IMR-90 (cell line): ENCODE measurements at regions not wholly inside any gene's neighbourhood (a gene's known extent, or its start where the extent isn't known, plus 50 kb on each side); places are given as distances from the start of the nearest gene placed in this dataset.

Source experiments
- ATAC-seq: fragments of 200-7000 bp; cut with Tn5 transposase; 2 replicates; pipeline ENCODE4 v1.9.1; 2020; ENCODE audit warnings: low read depth, mild to moderate bottlenecking, moderate library complexity
- BruUV-seq: library from RNA; stranded (reverse); fragments of 400-500 nt; replicated peaks from 2 replicates; lab custom pipeline; 2021; lab: Mats Ljungman, UMichigan
- CTCF ChIA-PET: fragments of 300-600 bp; formaldehyde crosslinking; extraction: SDS; loops from one replicate; lab custom pipeline; 2021; ENCODE audit warnings: antibody characterized with exemption; lab: Yijun Ruan, JAX
- POLR2A ChIA-PET: fragments of 300-600 bp; sonication (Branson Sonifier 250); formaldehyde crosslinking; loops from one replicate; lab custom pipeline; 2022; ENCODE audit warnings: antibody characterized with exemption; ENCODE audit not compliant: unreplicated experiment; lab: Charles Lee
- DNase-seq: peaks from one replicate; pipeline ENCODE4 v3.0.0; 2013
- H2AFZ ChIP-seq: replicated peaks from 2 replicates; pipeline ENCODE3; 2013; ENCODE audit warnings: low read length, mild to moderate bottlenecking; ENCODE audit not compliant: poor library complexity
- H2AK5ac ChIP-seq: 2 replicates; pipeline ENCODE4 v1.6.1; 2013; ENCODE audit warnings: low read depth, low read length, inconsistent platforms
- H2AK9ac ChIP-seq: replicated peaks from 2 replicates; pipeline ENCODE3; 2013; ENCODE audit warnings: mild to moderate bottlenecking, low read depth, low read length, moderate library complexity; ENCODE audit not compliant: poor library complexity
- H2BK120ac ChIP-seq: 2 replicates; pipeline ENCODE4 v1.6.1; 2013; ENCODE audit warnings: low read depth, low read length, inconsistent platforms
- H2BK15ac ChIP-seq: 3 replicates; pipeline ENCODE4 v1.6.1; 2013; ENCODE audit warnings: low read depth, low read length, inconsistent platforms
- H2BK20ac ChIP-seq: 2 replicates; pipeline ENCODE4 v1.6.1; 2013; ENCODE audit warnings: low read depth, mild to moderate bottlenecking, inconsistent platforms, low read length, moderate library complexity
- H2BK5ac ChIP-seq: 2 replicates; pipeline ENCODE4 v1.6.1; 2013; ENCODE audit warnings: mild to moderate bottlenecking, low read depth, low read length, inconsistent platforms; ENCODE audit not compliant: poor library complexity, severe bottlenecking
- H3K14ac ChIP-seq: replicated peaks from 2 replicates; pipeline ENCODE4 v1.6.1; 2013; ENCODE audit warnings: low read depth, low read length, inconsistent platforms
- H3K18ac ChIP-seq: 2 replicates; pipeline ENCODE4 v1.6.1; 2013; ENCODE audit warnings: low read depth, low read length, control low read depth
- H3K23ac ChIP-seq: 2 replicates; pipeline ENCODE4 v1.6.1; 2013; ENCODE audit warnings: low read depth, low read length, inconsistent platforms
- H3K27ac ChIP-seq: 2 replicates; pipeline ENCODE4 v1.5.1; 2013; ENCODE audit warnings: mild to moderate bottlenecking, control low read depth, low read length; ENCODE audit not compliant: insufficient read depth
- H3K27me3 ChIP-seq: 2 replicates; pipeline ENCODE4 v1.6.1; 2013; ENCODE audit warnings: low read length; ENCODE audit not compliant: control insufficient read depth, insufficient read depth
- H3K36me3 ChIP-seq: 2 replicates; pipeline ENCODE4 v1.6.1; 2013; ENCODE audit warnings: low read length, mixed read lengths; ENCODE audit not compliant: control insufficient read depth, insufficient read depth
- H3K4ac ChIP-seq: 2 replicates; pipeline ENCODE4 v1.6.1; 2013; ENCODE audit warnings: low read depth, low read length, inconsistent platforms
- H3K4me1 ChIP-seq: 2 replicates; pipeline ENCODE4 v1.6.1; 2013; ENCODE audit warnings: low read length, mixed read lengths; ENCODE audit not compliant: control insufficient read depth, insufficient read depth
- H3K4me2 ChIP-seq: 2 replicates; pipeline ENCODE4 v1.6.1; 2013; ENCODE audit warnings: low read depth, mild to moderate bottlenecking, control low read depth, low read length, moderate library complexity
- H3K4me3 ChIP-seq: 2 replicates; pipeline ENCODE4 v1.5.1; 2013; ENCODE audit warnings: low read depth, mild to moderate bottlenecking, control low read depth, low read length, moderate library complexity; ENCODE audit not compliant: insufficient read depth
- H3K56ac ChIP-seq: 2 replicates; pipeline ENCODE4 v1.6.1; 2013; ENCODE audit warnings: low read length, inconsistent platforms; ENCODE audit not compliant: insufficient read depth; ENCODE audit errors: extremely low read depth
- H3K79me1 ChIP-seq, 2 experiments: 2 replicates each; pipeline ENCODE4 v1.6.1; 2013; ENCODE audit warnings: low read length in 2 of 2, inconsistent platforms in 1 of 2, low read depth in 1 of 2
- H3K9ac ChIP-seq: 2 replicates; pipeline ENCODE4 v1.6.1; 2013; ENCODE audit warnings: low read depth, low read length, control low read depth
- H3K9me1 ChIP-seq: 2 replicates; pipeline ENCODE4 v1.6.1; 2013; ENCODE audit warnings: low read length, inconsistent platforms; ENCODE audit not compliant: insufficient read depth
- H3K9me3 ChIP-seq: 2 replicates; pipeline ENCODE4 v1.6.1; 2013; ENCODE audit warnings: low read length; ENCODE audit not compliant: control insufficient read depth, insufficient read depth
- H4K20me1 ChIP-seq: 2 replicates; pipeline ENCODE4 v1.6.1; 2013; ENCODE audit warnings: low read length, inconsistent platforms; ENCODE audit not compliant: insufficient read depth
- H4K5ac ChIP-seq: 2 replicates; pipeline ENCODE4 v1.6.1; 2013; ENCODE audit warnings: mild to moderate bottlenecking, low read depth, low read length, control low read depth
- H4K8ac ChIP-seq, 2 experiments: 2 replicates each; pipeline ENCODE4 v1.6.1; 2013; ENCODE audit warnings: low read depth in 2 of 2, low read length in 2 of 2, control low read depth in 1 of 2, inconsistent platforms in 1 of 2
- H4K91ac ChIP-seq: 2 replicates; pipeline ENCODE4 v1.6.1; 2013; ENCODE audit warnings: low read depth, low read length, inconsistent platforms; ENCODE audit not compliant: insufficient read depth
- BHLHE40 ChIP-seq: fragments of 150-350 bp; IDR thresholded peaks from 2 replicates; pipeline ENCODE4 v1.6.1; 2016; ENCODE audit warnings: mild to moderate bottlenecking, low read depth, low read length
- CEBPB ChIP-seq: IDR thresholded peaks from 2 replicates; pipeline ENCODE4 v1.6.1; 2012; ENCODE audit warnings: low read depth, low read length, improper control_type of control experiment
- CHD1 ChIP-seq: IDR thresholded peaks from 2 replicates; pipeline ENCODE4 v1.6.1; 2012; ENCODE audit warnings: low read depth, low read length, improper control_type of control experiment
- CTCF ChIP-seq: conservative IDR thresholded peaks from 2 replicates; pipeline ENCODE4 v1.5.1; 2012; ENCODE audit warnings: mild to moderate bottlenecking, low read depth, low read length, improper control_type of control experiment
- ELK1 ChIP-seq: fragments of 150-350 bp; IDR thresholded peaks from 2 replicates; pipeline ENCODE4 v1.6.1; 2016; ENCODE audit warnings: low read depth, mild to moderate bottlenecking, low read length, moderate library complexity, borderline replicate concordance
- FOS ChIP-seq: fragments of 150-350 bp; IDR thresholded peaks from 2 replicates; pipeline ENCODE4 v1.6.1; 2016; ENCODE audit warnings: low read depth, low read length
- MAFK ChIP-seq: IDR thresholded peaks from 2 replicates; pipeline ENCODE4 v1.6.1; 2012; ENCODE audit warnings: low read depth, low read length, improper control_type of control experiment
- MAZ ChIP-seq: IDR thresholded peaks from 2 replicates; pipeline ENCODE4 v1.6.1; 2012; ENCODE audit warnings: low read depth, mild to moderate bottlenecking, low read length, improper control_type of control experiment, moderate library complexity, borderline replicate concordance
- MXI1 ChIP-seq: IDR thresholded peaks from 2 replicates; pipeline ENCODE4 v1.6.1; 2012; ENCODE audit warnings: low read depth, mild to moderate bottlenecking, low read length, moderate library complexity, borderline replicate concordance
- NFE2L2 ChIP-seq: fragments of 150-350 bp; IDR thresholded peaks from 2 replicates; pipeline ENCODE4 v1.6.1; 2016; ENCODE audit warnings: low read depth, mild to moderate bottlenecking, low read length
- POLR2A ChIP-seq: IDR thresholded peaks from 2 replicates; pipeline ENCODE4 v1.6.1; 2012; ENCODE audit warnings: mild to moderate bottlenecking, low read depth, low read length
- RAD21 ChIP-seq: IDR thresholded peaks from 2 replicates; pipeline ENCODE4 v1.6.1; 2012; ENCODE audit warnings: low read length, improper control_type of control experiment
- RFX5 ChIP-seq: IDR thresholded peaks from 2 replicates; pipeline ENCODE4 v1.8.0; 2012; ENCODE audit warnings: low read depth, mild to moderate bottlenecking, low read length, moderate library complexity
- SMC3 ChIP-seq: fragments of 150-350 bp; IDR thresholded peaks from 2 replicates; pipeline ENCODE4 v1.6.1; 2016; ENCODE audit warnings: low read depth, mild to moderate bottlenecking, antibody characterized with exemption, low read length, moderate library complexity
- USF2 ChIP-seq: fragments of 150-350 bp; IDR thresholded peaks from 2 replicates; pipeline ENCODE4 v1.6.1; 2017; ENCODE audit warnings: mild to moderate bottlenecking, antibody characterized with exemption, low read length, low read depth
- WGBS, 2 experiments: methylation state at CpG; one replicate each; pipeline versions ENCODE4 v1.1.5 to v1.1.7; 2013; ENCODE audit warnings: missing lambda C conversion rate in 2 of 2; ENCODE audit not compliant: insufficient read length in 1 of 2; ENCODE audit errors: extremely low coverage in 2 of 2; 5-methylcytosine and 5-hydroxymethylcytosine counted together
- dilution Hi-C: fragments of 300-500 bp; cut with HindIII; formaldehyde crosslinking; loops from one replicate; pipeline ENCODE4 v1.14.3; 2018; ENCODE audit warnings: low sequenced_read_pairs; ENCODE audit not compliant: unreplicated experiment
- in situ Hi-C: fragments of 300-500 bp; cut with MboI; formaldehyde crosslinking; loops from 3 replicates; pipeline ENCODE4 v1.14.3; 2019; ENCODE audit warnings: low sequenced_read_pairs, inconsistent platforms, mixed read lengths
- intact Hi-C: fragments of 100-400 bp; cut with micrococcal nuclease; formaldehyde crosslinking; loops from 2 replicates; pipeline ENCODE4 v1.10.0; 2022

- H2AK9ac ChIP-seq, result no peak overlapping the region
- ATAC-seq (peak; percentile 57), DNase-seq (peak; percentile 46)
- no peak overlapping the region for H3K18ac ChIP-seq
- intact Hi-C loops, result loop anchor here (5.0 kb wide), 1 partner anchor 684 kb away; no protein-coding TSS in a partner anchor
- in situ Hi-C loops, result no loop called here
- dilution Hi-C loops, result no loop called here
- H3K56ac ChIP-seq, result no peak overlapping the region
- no peak overlapping the region for H2BK20ac ChIP-seq
- no peak overlapping the region for H3K14ac ChIP-seq
- peak overlapping the region; percentile 12 for H2AFZ ChIP-seq
- ChIA-PET POLR2A (no interaction called here), CTCF (no interaction called here)
- TF ChIP-seq FOS (no peak), MAFK (no peak), SMC3 (no peak), USF2 (no peak), MAZ (no peak), BHLHE40 (no peak), MXI1 (no peak), RAD21 (no peak), CEBPB (no peak), CHD1 (no peak), RFX5 (no peak), CTCF (no peak), POLR2A (no peak), NFE2L2 (no peak), ELK1 (no peak)
- H3K27me3 ChIP-seq, result no peaks in the 10 kb centered on the region
- H2BK120ac ChIP-seq, result no peak overlapping the region
- no peak overlapping the region for H3K4me2 ChIP-seq
- no peak overlapping the region for H3K23ac ChIP-seq
- no peak overlapping the region for H4K5ac ChIP-seq
- H3K9ac ChIP-seq, result no peak overlapping the region
- no peak overlapping the region for H3K4ac ChIP-seq
- no peak overlapping the region for H4K8ac ChIP-seq
- 0% methylated on average over 1 of the region's 6 CpGs; no CpG with 5 or more reads in 1 of the 2 experiments for WGBS, 2 experiments
- H3K4me3 ChIP-seq, result no peak overlapping the region
- no peaks in the 10 kb centered on the region for H3K36me3 ChIP-seq
- no peak overlapping the region for H4K91ac ChIP-seq
- H3K4me1 ChIP-seq, result peaks cover 6% of the 10 kb centered on the region
- no peaks in the 10 kb centered on the region for H3K9me1 ChIP-seq
- H3K79me1 ChIP-seq, result no peaks in the 10 kb centered on the region
- no peaks in the 10 kb centered on the region for H4K20me1 ChIP-seq
- H2AK5ac ChIP-seq, result no peak overlapping the region
- BruUV-seq, result no TSS peak
- no peak overlapping the region for H3K27ac ChIP-seq
- H3K9me3 ChIP-seq, result no peaks in the 10 kb centered on the region
- no peak overlapping the region for H2BK15ac ChIP-seq
- H2BK5ac ChIP-seq, result no peak overlapping the region
These were observed 376.9 kb upstream of the RASGRP1 start for GRCh38 chr15:38941399-38941953.
